Occipital lobe (tissue), 1 donor: ENCODE measurements at regions not wholly inside any gene's neighbourhood (a gene's known extent, or its start where the extent isn't known, plus 50 kb on each side); places are given as distances from the start of the nearest gene placed in this dataset.
"Not testable (repeated sequence)": the region's sequence is repeated elsewhere in the genome, so short reads cannot be mapped to it uniquely, and the experiment has no call there.

Source experiments
- DNase-seq: peaks from one replicate; lab custom pipeline; 2025; lab: John Stamatoyannopoulos, UW

GRCh38 chr2:194822657-194823056 lies 834.4 kb upstream of the SLC39A10 start:
- DNase-seq = no peak

- DNase-seq = no peak
Observed at GRCh38 chr2:194822097-194822496, 834.9 kb upstream of the SLC39A10 start.

DNA sequence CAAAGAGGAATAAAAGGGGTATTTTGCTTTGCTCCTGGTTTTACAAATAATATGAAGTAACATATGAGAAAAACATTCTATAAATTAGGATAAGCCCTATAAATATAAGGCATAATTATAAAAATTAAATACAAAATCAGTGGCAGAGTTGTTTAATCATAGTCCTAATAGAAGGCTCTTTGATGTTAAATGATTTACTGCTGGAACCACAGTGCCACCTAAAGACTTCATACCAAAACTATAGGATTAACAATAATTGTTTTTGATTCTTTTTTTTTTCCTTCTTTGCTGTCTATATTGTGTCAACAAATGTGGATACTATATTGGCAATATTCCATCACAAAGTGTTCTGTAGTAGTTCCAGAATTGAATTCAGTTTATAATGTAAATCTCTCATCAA lies 837.7 kb upstream of the SLC39A10 start:
- no peak for DNase-seq

DNA sequence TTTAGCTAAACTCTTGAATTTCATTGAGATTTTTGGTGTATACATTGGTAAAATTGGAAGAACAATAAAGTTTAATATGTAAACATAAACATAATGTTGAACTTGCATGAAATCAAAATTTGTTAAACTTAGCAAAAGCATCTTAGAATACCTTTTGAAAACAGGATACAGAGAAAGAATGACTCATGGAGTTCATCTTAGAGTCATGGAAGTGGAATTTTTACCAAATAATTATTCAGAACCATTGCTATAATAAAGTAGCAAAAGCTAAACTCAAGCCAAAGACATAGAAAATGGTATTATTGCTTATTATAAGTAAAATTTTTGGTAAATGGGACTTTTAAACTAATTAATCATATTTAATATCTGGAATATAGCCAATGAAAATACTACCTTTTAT lies 841.6 kb upstream of the SLC39A10 start:
- DNase-seq = no peak

DNA sequence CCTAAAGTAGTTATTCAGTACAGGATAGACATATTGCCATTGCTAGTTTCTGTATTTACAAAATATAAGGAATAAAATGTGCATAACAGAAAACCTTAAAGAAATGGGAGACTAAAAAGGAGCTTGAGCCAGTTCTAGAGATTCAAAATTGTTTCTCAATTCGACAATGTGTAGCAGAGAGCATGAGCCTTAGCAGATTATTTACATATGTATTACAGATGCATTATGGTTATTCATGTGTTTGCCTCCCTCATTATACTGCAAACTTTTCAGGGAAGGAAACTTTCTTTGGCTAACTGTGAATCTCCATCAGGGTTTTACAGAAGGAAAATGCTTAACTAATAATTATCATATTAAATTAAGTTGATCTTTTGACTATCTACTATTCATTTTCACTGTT lies 854.4 kb upstream of the SLC39A10 start:
- DNase-seq = no peak

DNA sequence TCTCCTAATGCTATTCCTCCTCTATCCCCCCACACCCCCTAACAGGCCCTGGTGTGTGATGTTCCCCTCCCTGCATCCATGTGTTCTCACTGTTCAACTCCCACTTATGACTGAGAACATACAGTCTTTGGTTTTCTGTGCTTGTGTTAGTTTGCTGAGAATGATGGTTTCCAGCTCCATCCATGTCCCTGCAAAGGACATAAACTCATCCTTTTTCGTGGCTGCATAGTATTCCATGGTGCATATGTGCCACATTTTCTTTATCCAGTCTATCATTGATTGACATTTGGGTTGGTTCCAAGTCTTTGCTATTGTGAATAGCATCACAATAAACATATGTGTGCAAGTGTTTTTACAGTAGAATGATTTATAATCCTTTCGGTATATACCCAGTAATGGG lies 870.0 kb upstream of the SLC39A10 start:
- not testable (repeated sequence) for DNase-seq

GRCh38 chr2:194771394-194771793 lies 885.6 kb upstream of the SLC39A10 start:
- DNase-seq = not testable (repeated sequence)

DNA sequence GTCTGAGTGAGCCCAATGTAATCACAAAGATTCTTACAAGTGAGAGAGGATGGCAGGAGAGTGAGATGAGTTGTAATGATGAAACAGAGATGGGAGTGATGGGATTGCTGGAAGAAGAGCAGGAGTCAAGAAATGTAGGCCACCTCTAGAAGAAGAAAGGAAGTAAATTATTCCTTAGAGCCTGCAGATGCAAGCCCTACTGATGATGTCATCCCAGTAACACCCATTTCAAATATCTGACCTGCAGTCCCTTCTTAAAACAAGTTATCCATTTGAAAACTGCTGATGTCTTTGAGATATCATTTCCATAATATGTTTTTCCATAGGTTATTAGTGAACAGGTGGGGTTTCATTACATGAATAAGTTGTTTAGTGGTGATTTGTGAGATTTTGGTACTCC lies 888.0 kb upstream of the SLC39A10 start:
- no peak for DNase-seq

DNA sequence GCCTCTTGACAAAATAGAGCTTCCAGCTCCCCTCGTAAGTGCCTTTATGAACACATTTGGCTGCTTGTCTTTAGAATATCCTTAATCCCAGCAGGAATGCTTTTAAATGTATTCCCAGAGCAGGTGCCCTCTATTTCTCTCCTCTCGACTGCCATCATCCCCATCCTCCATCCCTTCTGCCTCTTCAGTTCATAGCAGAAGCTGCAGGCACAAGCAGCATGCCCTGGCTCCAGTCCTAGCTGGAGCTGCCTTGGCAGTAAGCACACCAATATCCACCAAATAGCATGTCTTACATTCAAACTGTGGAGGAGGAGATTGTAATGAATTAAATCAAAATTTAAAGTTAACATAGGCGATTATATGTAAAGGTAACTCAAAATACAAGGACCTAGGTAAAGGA lies 891.3 kb upstream of the SLC39A10 start:
- DNase-seq = no peak

GRCh38 chr2:194750926-194751325 lies 906.1 kb upstream of the SLC39A10 start:
- DNase-seq = no peak

GRCh38 chr2:194745557-194746146 lies 911.4 kb upstream of the SLC39A10 start:
- no peak for DNase-seq

DNA sequence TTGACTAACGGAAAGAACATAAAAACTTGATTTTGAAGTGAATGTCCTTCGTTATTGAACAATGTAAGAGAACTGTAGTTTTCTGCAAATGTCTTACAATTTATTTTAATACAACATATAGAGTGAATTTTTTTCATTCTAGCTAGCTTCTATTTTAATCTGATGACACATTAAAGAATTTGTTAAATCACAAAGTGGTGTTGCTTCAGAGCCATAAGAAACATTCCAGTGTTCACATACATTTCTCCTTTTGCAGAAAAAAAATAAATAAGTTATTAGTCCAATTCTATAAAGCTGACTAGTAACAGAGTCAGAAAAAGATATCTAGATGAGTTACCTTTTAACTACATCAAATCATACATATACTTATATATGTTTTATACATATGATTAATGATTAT lies 914.3 kb upstream of the SLC39A10 start:
- DNase-seq = no peak

DNA sequence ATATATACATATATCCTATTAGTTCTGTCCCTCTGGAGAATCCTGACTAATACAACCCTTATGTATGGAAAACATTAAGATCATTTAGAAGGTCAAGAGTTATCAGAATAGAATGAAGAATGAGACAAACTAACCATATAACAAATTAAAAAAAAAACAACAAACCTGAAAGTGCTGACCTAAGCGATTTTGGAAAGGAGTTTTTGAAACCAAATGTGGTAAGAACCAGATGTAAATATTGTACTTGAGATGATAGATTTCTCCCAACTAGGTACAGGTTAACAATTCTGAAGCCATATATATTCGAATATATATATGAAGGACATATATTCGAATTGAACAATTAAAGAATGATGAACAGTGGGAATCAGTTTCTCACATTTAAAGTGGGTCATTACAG lies 917.8 kb upstream of the SLC39A10 start:
- no peak for DNase-seq

DNA sequence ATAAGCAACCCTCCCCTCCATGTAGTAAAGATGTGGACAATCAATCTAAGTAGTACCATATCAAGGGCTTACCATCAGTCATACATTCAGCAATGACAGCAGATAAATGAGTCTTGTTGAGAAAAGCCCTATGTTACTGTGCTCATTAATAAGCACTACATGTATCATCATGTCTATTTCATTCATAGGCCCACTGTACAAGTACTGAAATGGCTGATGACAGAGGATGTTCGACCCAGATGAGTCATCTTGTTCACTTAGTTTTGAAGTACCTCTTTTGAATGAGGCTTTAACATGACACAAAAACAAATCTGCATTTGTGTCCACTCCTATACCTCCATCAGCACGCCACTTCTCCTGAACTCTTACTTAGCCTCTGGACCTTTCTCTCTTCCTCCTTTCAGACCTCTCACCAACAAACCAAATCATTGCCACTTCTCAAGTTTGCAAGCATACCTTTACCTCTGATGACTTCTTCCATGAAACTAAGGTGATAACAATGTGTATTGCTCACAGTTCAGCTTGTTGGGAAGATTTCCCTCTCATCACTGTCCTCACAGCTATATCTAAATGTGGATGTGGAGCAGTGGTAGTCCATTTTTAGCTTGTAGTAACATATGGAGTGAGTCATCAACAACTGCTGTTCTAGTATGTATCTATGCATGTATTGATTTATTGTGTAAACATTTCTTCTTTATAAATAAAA lies 921.0 kb upstream of the SLC39A10 start:
- DNase-seq = no peak

DNA sequence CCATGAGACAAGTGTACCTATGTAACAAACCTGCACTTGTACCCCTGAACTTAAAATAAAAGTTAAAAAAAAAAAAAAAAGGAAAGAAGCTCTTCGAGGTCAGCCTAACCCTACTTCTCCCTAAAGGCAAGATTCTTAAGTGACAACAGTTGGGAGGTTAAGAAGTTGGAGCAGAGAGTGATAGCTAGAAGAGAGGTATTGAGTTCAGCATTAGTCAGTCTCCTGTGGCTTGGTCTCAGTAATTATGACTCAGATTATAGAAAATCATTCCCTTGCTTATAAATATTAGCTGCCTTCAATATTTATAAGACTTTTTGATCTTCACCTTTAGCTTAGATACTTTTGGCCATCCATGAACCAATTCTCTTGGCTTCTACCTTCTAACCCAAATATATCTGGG lies 926.8 kb upstream of the SLC39A10 start:
- no peak for DNase-seq

DNA sequence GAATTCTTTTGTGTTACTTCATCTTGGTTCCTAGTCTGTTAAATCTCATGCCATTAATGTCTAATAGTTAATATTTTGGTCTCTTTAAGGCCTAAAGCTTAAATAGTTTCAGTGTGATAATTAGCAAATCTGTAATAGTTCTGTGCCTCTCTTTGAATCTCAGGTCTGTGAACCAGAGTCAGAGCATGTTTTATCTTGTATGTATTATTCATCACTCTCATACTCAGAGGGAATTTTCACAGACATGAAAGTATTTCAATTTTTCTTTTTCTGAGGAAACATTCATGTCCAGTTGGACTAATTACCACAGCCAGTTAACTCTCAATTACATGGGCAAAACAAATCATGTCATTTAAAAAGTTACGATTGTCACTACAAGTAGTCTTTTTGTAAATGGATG lies 931.9 kb upstream of the SLC39A10 start:
- no peak for DNase-seq

GRCh38 chr2:194723446-194723845 lies 933.6 kb upstream of the SLC39A10 start:
- DNase-seq = no peak

DNA sequence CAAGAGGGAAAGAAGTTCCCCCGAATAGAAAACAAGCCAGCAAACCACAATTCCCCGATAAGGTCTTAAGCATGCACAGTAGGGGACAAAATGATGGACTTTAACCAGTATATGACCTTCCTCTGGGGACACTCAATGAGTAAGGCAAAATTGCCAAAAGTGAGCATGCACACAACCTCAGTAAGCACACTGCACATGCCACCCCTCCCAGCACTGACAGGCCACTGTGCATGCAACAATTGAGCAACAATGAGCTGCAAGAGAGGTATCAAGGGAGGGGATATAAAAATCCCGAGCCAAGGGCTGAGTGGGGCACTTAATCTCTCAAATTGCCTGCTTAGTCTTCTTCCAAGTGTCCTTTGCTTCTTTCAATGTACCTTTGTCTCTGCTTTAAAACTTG lies 935.8 kb upstream of the SLC39A10 start:
- no peak for DNase-seq

DNA sequence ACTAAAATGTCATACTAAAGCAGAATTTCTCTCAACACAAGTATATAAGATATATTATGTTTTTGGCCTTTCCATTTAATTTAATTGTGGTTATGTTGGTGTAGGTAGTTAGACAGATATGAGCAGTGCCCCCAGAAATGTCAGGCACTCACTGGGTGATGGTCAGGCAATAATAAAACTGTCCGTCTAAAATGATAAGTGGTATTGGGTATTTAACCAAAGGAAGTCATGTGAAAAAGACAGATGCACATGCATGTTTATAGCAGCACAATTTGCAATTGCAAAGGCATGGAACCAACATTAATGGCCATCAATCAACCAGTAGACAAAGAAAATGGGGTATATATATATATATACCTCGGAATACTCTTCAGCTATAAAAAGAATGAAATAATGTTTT lies 936.6 kb upstream of the SLC39A10 start:
- DNase-seq = no peak

DNA sequence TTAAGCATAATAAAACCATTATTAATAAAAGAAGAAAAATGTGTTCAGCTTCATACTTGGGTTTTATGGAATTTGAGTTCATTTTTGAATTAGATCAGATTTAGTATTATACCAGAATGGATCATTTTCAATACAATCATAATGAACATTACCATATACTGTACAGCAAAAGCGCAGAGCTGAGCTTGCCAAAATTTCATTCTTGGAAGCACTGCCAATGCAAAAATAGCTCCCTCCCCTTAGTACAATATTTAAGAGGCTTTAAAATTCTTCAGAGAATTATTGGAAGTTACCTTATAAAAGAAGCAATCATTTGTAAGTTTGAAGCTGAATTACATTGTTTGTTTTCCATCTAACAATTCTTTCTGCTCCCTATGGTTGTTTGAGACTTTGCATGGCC lies 938.1 kb upstream of the SLC39A10 start:
- DNase-seq = no peak

DNA sequence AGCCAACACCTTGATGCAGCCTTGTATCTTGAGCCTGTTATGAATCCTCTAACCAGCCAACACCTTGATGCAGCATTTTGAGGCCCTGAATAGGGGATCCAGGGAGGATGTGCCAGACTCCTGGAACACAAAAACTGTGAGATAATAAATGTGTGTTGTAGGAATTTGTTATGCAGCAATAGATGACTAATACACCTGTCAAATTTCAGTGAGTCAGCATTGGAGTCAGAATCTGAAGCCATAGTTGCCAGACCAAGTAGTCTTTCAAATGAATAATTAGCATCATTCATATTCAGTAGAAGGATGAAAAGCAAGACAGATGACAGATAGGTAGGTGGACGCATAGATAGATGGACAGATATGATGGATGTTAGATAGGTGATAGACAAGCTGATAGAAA lies 942.5 kb upstream of the SLC39A10 start:
- DNase-seq = no peak

DNA sequence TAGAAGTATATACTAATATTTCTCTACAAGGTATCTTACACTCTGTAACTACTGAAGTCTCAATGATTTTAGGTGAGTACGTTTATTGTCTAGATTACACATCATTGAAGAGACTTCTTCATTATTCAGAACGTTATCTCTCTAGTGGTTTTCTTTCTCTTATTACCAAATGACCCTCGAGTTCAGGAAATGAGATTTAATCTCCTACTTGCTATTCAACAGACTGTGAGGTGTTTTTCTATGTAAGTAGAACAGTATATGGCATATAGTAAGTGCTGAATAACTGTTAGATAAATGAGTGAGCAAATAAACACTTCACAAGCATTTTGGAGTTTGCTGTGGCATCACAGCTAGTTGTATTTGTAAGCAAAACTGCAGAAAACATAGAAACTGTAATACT lies 947.2 kb upstream of the SLC39A10 start:
- DNase-seq = no peak

DNA sequence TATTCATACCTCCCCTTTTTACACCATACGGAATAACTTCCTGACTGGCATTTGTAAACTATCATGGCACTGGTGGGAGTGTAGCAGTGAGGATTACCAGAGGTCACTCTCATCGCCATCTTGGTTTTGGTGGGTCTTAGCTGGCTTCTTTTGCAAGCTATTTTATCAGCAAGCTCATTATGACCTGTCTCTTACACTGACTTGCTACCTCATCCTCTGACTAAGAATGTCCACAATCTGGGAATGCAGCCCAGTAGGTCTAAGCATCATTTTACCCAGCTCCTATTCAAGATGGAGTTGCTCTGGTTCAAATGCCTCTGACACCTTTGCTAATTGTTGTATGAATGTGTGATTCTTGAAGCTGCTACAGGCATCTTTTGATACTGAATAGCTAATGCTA lies 950.8 kb upstream of the SLC39A10 start:
- no peak for DNase-seq

GRCh38 chr2:194705398-194705797 lies 951.6 kb upstream of the SLC39A10 start:
- no peak for DNase-seq
